ENCODE measurements at regions not wholly inside any gene's neighbourhood (a gene's known extent, or its start where the extent isn't known, plus 50 kb on each side); places are given as distances from the start of the nearest gene placed in this dataset.

DNA sequence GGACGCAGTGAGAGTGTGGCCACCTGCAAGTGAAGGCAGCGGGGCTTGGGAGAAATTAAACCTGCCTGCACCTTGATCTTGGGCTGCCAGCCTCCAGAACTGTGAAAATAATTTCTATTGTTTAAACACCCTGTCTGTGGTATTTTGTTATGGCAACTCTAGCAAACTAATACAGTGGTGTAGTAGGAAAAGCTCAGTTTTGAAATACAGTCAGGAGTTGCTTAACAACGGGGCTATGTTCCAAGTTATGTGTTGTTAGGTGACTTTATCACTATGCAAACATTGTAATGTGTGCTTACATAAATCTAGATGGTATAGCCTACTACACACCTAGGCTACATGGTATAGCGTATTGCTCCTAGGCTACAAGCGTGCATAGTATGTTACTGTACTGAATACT lies 93.4 kb upstream of the FN1 start:
- Histone ChIP-seq H3K79me2 (ENCODE audit: control insufficient read depth, insufficient read depth, low read length) (no peaks in the 10 kb centered on the region), H3K9me3 (replicated peaks; ENCODE audit: control insufficient read depth, insufficient read depth, low read length) (no peaks in the 10 kb centered on the region; the same call in 2 of the 3 replicates), H4K20me1 (ENCODE audit: control insufficient read depth, insufficient read depth) (no peaks in the 10 kb centered on the region), H3K9ac (ENCODE audit: control insufficient read depth, insufficient read depth, low read length) (no peak overlapping the region), H3K36me3 (ENCODE audit: control insufficient read depth in 2 of 2, insufficient read depth in 2 of 2, low read length in 1 of 2) (no peaks in the 10 kb centered on the region), H3K27ac (ENCODE audit: control insufficient read depth, insufficient read depth) (no peak overlapping the region), H3K4me3 (no peak overlapping the region), H3K27me3 (replicated peaks in 1 of 2; ENCODE audit: control insufficient read depth in 2 of 2, insufficient read depth in 2 of 2, low read length in 1 of 2) (no peaks in the 10 kb centered on the region), H3K4me1 (ENCODE audit: control insufficient read depth, insufficient read depth, low read length) (no peaks in the 10 kb centered on the region), H3K4me2 (ENCODE audit: control insufficient read depth, insufficient read depth) (no peak overlapping the region), H2AFZ (ENCODE audit: control insufficient read depth, low read depth, low read length) (no peak overlapping the region)
- CTCF ChIA-PET: interaction anchor here (1.0 kb wide), 1 partner anchor 402 kb away, joined by 3 read pairs; no protein-coding TSS in a partner anchor
- 9% methylated on average over 5 of the region's 5 CpGs for WGBS (ENCODE audit: insufficient coverage, insufficient replicate concordance, low lambda C conversion rate, missing lambda C conversion rate)
- in situ Hi-C loops (cut with MboI): no loop called here
- RAD21 ChIA-PET (ENCODE audit: unreplicated experiment): no interaction called here
- no peak for ATAC-seq
- no TSS peak for BruUV-seq (replicated peaks)
- TF ChIP-seq, protein P1, sequence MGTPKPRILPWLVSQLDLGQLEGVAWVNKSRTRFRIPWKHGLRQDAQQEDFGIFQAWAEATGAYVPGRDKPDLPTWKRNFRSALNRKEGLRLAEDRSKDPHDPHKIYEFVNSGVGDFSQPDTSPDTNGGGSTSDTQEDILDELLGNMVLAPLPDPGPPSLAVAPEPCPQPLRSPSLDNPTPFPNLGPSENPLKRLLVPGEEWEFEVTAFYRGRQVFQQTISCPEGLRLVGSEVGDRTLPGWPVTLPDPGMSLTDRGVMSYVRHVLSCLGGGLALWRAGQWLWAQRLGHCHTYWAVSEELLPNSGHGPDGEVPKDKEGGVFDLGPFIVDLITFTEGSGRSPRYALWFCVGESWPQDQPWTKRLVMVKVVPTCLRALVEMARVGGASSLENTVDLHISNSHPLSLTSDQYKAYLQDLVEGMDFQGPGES (IDR thresholded peaks at IDR 0.05): no peak
- TF ChIP-seq PKNOX1 (IDR thresholded peaks at IDR 0.05) (no peak), ATF2 (IDR thresholded peaks at IDR 0.05; ENCODE audit: low read length) (no peak), RELB (IDR thresholded peaks at IDR 0.05; ENCODE audit: low read depth) (no peak), IRF4 (IDR thresholded peaks at IDR 0.05; ENCODE audit: low read depth, low read length) (no peak), MTA3 (IDR thresholded peaks at IDR 0.05; ENCODE audit: borderline replicate concordance, low read length) (no peak), RFX5 (IDR thresholded peaks at IDR 0.05; ENCODE audit: low read depth, low read length) (no peak), GABPA (IDR thresholded peaks at IDR 0.05; ENCODE audit: low read depth) (no peak), ZZZ3 (IDR thresholded peaks at IDR 0.05; ENCODE audit: control insufficient read depth, insufficient read length, low read depth) (no peak), SMAD1 (IDR thresholded peaks at IDR 0.05; ENCODE audit: low read depth, partially characterized antibody) (no peak), NR2C1 (IDR thresholded peaks at IDR 0.05) (no peak), TCF12 (IDR thresholded peaks at IDR 0.05; ENCODE audit: low read depth, low read length) (no peak)
- DNase-seq (ENCODE audit: low read depth, low spot score): no peak
- SMC1A ChIA-PET (ENCODE audit: uncharacterized antibody, unreplicated experiment): interaction anchor here (1.4 kb wide), 1 partner anchor 89 kb away, joined by 3 read pairs; no protein-coding TSS in a partner anchor
- POLR2A ChIA-PET: no interaction called here
- FAIRE-seq: no peak
- intact Hi-C loops (cut with micrococcal nuclease; ENCODE audit: unreplicated experiment): no loop called here
